Jurkat, Clone E6-1 (cell line): ENCODE measurements at regions not wholly inside any gene's neighbourhood (a gene's known extent, or its start where the extent isn't known, plus 50 kb on each side); places are given as distances from the start of the nearest gene placed in this dataset.
A peak's percentile ranks its signal among the peaks of the same experiment; 100 is the strongest.
"Not testable (repeated sequence)": the region's sequence is repeated elsewhere in the genome, so short reads cannot be mapped to it uniquely, and the experiment has no call there.

Experiments used
- DNase-seq: peaks from one replicate; pipeline ENCODE4 v3.0.0-alpha.2; 2011; ENCODE audit warnings: low read depth, low spot score
- H3K4me3 ChIP-seq: 2 replicates; pipeline ENCODE4 v1.5.1; 2011; ENCODE audit warnings: mild to moderate bottlenecking, low read length, control low read depth, moderate library complexity

DNA sequence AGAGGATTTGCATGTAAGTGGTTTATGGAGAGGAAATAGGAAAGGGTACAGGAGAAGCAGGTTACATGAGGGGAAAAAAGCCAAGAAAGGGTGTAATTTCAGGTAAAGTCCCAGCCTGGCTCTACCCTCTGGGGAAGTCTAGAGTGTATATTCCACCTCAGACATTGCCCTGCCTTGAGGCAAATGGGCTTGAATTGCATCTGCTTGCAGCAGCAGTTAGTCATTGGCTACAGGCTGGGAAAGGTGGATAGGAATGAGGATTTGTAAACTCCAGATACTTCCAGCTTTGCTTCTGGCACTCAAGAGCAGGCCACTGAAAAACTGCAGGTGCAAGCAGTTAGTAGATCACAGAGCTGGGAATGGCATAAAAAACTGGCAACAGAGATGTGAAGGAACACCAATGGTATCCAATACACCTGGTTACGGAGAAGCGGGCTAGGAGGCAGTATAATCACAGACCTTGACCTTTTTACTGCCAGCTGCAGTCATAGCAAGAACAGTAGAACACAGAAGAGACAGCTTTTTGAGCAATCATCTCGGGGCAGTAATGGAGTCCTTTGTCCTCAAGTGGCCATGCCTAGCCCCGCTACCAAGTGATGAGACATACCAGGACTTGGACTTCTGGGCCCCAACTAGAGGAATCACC is 226.9 kb upstream of the NRIP1 start:
- no peak overlapping the region for H3K4me3 ChIP-seq

GRCh38 chr21:15293240-15293639 is 228.4 kb upstream of the NRIP1 start:
- no peak overlapping the region for H3K4me3 ChIP-seq
- DNase-seq = no peak

More for the DNA sequence above, 226.9 kb upstream of the NRIP1 start:
- no peak for DNase-seq

DNA sequence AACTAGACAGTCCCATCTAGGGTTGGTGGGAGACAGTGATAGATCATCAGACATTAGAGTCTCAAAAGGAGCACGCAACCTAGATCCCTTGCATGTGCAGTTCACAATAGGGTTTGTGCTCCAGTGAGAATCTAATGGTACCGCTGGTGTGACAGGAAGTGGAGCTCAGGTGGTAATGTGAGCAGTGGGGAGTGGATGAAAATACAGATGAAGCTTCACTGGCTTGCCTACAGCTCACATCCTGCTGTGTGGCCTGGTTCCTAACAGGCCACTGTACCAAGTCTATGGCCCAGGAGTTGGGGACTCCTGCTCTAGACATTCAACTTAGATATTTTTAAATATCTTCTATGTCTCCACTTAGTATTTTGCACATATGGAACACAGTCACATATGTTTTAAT is 231.1 kb upstream of the NRIP1 start:
- no peak overlapping the region for H3K4me3 ChIP-seq
- no peak for DNase-seq

DNA sequence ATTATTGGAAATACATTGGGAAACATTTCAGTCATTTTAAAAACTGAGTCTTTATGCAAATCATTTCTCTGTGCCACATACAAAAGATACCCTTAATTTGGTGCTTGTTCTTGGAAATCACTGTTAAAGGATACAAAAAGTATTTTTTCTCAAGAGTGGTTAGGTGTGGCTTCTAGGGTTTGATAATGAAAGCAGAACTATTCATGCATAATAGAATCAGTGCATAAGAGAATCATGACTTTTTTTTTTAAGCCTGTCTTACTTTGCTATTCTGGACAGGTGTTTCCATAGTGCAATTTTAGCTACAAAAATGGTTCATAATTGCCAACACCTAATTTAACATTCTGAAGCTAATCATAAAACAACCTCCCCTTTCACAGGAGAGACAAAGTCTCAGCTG is 233.0 kb upstream of the NRIP1 start:
- H3K4me3 ChIP-seq = no peak overlapping the region

GRCh38 chr21:15298306-15298705 is 233.5 kb upstream of the NRIP1 start:
- no peak for DNase-seq
- H3K4me3 ChIP-seq = no peak overlapping the region

More for the DNA sequence above, 233.0 kb upstream of the NRIP1 start:
- no peak for DNase-seq

- DNase-seq, H3K4me3 ChIP-seq: not testable (repeated sequence)
Measured at GRCh38 chr21:15298755-15299154, 234.0 kb upstream of the NRIP1 start.

DNA sequence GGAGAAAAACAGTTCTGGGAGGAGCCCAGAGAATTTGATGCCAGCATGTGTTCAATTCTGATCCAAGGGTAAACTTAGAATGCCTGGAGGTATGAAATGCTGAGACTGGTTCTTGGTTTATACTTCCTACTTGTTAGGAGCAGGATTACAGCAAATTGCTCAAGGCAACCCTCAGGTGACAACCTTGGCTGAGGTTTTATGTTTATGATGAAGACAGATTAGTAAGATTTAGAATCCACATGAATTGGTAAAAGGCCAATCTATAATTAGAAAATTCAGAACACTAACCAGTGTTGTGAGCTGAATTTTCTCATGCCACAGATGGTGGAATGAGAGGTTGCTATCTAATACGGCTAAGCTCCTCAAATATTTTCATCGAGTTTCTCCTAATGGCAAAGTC is 235.3 kb upstream of the NRIP1 start:
- no peak overlapping the region for H3K4me3 ChIP-seq
- DNase-seq = no peak

DNA sequence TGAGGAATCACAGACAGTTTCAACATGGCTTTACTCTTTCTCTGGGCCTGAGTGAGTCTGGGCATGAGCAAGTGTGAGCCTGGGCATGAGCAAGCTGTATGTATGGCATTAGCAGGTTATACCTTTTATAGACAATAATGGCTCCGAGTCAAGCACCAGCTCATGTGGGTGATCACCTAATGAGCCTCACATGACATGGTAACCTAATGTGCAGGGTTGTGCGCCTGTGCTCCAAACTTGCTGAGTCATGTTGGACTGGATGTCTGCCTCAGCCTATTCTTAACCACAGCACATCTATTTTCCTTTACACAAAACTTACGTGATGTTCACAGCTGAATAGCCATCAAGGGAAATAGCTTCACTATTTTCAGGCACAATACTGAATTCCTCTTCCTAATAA is 236.2 kb upstream of the NRIP1 start:
- no peak overlapping the region for H3K4me3 ChIP-seq
- DNase-seq = peak; percentile 7

DNA sequence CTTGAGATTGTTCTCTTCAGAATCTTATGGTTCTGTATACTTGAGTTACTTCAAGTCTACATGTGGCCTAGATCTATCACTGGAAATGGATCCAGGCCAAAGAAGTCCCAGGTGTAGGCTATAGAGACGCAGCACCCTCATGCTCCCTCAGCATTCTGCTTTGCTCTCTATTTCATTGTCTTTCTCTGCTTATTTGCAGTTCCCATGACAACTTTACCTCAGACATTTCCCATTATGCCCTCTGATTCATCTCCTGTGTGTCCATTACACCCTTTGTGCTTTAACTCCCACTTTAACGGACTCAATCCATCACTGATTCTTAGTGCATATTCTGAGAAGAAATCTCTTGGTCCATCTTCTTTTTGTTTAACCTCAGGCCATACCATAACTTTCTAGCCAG is 236.9 kb upstream of the NRIP1 start:
- H3K4me3 ChIP-seq = no peak overlapping the region
- no peak for DNase-seq

GRCh38 chr21:15306271-15306670 is 241.5 kb upstream of the NRIP1 start:
- H3K4me3 ChIP-seq = no peak overlapping the region
- DNase-seq = no peak

GRCh38 chr21:15308333-15308732 is 243.5 kb upstream of the NRIP1 start:
- H3K4me3 ChIP-seq = no peak overlapping the region
- no peak for DNase-seq

GRCh38 chr21:15309022-15309590 is 244.3 kb upstream of the NRIP1 start:
- no peak overlapping the region for H3K4me3 ChIP-seq
- DNase-seq = no peak

DNA sequence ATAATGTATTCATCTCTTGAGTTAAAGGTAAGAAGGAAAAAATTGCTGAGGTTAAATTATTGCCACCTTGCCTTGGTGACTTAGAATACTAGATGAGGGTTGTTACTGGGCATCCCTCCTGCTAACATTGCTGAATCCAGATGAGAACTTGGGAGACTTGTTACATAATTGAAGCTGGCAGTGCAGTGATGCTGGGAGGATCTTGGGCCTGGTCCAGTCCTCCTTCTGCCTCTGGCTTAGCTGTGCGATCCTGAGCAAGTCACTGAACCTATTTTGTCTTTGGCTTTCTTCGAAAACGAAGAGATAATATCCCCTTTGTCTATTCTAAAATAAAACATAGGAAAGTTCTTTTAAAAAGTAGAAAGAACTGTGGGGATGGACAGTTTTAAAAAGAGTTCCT is 244.9 kb upstream of the NRIP1 start:
- DNase-seq = no peak

GRCh38 chr21:15311510-15311909 is 246.7 kb upstream of the NRIP1 start:
- no peak for DNase-seq

More for the DNA sequence above, 244.9 kb upstream of the NRIP1 start:
- no peak overlapping the region for H3K4me3 ChIP-seq

DNA sequence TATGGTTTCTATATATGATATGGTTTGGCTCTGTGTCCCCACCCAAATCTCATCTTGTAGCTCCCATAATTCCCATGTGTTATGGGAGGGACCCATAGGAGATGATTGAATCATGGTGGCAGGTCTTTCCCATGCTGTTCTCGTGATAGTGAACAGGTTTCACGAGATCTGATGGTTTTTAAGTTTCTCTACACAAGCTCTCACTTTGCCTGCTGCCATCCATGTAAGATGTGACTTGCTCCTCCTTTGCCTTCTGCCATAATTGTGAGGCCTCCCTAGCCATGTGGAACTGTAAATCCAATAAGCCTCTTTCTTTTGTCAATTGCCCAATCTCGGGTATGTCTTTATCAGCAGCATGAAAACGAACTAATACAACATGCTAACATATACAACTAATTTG is 252.2 kb upstream of the NRIP1 start:
- not testable (repeated sequence) for DNase-seq, H3K4me3 ChIP-seq

More at GRCh38 chr21:15311510-15311909, 246.7 kb upstream of the NRIP1 start:
- H3K4me3 ChIP-seq = no peak overlapping the region

DNA sequence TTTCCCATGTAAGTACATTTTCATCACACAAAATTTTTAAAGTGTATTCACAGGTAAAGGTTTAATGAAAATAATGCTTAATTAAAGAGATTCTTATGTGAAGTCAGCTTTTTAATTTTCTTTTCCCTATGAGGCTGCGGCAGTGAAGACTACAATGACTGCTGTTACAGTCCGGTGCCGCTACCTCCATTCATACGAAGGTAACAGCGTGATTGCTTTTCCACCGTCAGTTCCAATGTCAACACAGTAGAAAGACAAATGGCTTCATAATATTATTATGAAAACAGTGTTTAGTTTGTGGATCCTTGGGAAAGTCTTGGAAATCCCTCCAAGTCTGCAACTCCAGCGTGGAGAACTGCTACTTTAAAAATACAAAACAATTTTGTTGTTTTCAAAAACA is 254.9 kb upstream of the NRIP1 start:
- H3K4me3 ChIP-seq = no peak overlapping the region
- no peak for DNase-seq

- no peak overlapping the region for H3K4me3 ChIP-seq
- DNase-seq = no peak
Measured at GRCh38 chr21:15324542-15324941, 259.7 kb upstream of the NRIP1 start.

- DNase-seq = no peak
- H3K4me3 ChIP-seq = no peak overlapping the region
Measured at GRCh38 chr21:15326032-15326867, 261.4 kb upstream of the NRIP1 start.

DNA sequence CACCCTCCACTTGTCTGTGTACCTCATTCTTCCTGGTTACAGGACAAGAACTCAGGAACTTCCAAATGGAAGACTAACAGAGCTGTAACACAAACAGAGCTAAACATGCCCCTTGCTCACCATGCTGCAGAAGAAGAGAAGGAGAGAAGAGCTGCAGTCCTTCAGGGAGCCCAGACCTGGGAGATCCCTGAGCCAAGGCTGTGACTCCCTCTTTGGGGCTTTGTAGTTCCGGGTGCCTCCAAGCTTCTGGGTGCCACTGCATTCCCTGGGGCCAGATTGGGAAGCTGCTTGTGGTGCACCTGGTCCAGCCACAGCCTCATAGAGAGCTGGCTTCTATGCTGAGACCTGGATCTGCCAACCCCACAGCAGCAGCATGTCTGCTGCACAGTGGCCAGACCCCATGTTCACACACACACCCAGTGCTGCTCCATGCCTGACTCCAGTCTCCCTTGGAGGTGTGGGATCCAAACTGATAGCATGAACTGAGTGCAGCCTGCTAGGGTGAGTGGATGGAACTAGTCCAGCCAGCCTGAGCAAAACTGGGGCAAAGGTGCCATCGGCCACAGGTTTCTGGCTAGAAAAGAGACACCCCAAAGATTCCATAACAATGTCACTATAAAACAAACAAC is 263.0 kb upstream of the NRIP1 start:
- DNase-seq = no peak
- H3K4me3 ChIP-seq = no peak overlapping the region

DNA sequence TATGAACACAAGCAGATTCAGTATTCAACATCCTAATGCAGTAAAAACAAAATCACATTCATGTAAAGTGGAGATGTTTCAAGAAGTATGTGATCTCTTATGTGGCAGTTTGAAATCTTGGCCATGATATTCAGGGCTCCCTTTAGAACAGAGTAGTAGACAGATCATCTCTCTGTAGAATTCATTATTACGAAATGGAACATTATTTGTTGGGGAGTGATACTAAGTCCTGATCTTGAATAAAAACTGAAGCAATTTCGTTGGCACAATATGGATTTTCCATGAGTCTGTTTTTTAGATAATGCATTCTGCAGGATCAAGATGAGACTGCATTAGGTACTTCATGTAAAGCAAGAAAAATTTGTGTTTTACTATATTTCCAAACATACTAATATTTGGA is 264.4 kb upstream of the NRIP1 start:
- H3K4me3 ChIP-seq = no peak overlapping the region
- DNase-seq = no peak
